Stimulated activated CD4-positive, alpha-beta T cell treated with anti-CD3 and anti-CD28 coated beads, Interleukin-15, amount 100 ng/mL, for 24 hours (primary cell): ENCODE measurements at regions not wholly inside any gene's neighbourhood (a gene's known extent, or its start where the extent isn't known, plus 50 kb on each side); places are given as distances from the start of the nearest gene placed in this dataset.

ENCODE experiments used
- DNase-seq: peaks from one replicate; pipeline ENCODE4 v3.0.0-alpha.2; 2020

GRCh38 chr1:170219163-170219562 is 73.4 kb downstream of the NTMT2 start:
- DNase-seq, result no peak

- DNase-seq, result no peak
Measured at GRCh38 chr1:170221031-170221430, 75.3 kb downstream of the NTMT2 start.

- no peak for DNase-seq
Measured at GRCh38 chr1:170221495-170221894, 75.7 kb downstream of the NTMT2 start.

GRCh38 chr1:170224469-170224868 is 78.7 kb downstream of the NTMT2 start:
- DNase-seq, result no peak

- no peak for DNase-seq
Measured at GRCh38 chr1:170225781-170226530, 80.2 kb downstream of the NTMT2 start.

GRCh38 chr1:170226767-170227166 is 81.0 kb downstream of the NTMT2 start:
- DNase-seq, result no peak

- DNase-seq, result no peak
Measured at GRCh38 chr1:170230323-170230722, 84.6 kb downstream of the NTMT2 start.

- no peak for DNase-seq
Measured at GRCh38 chr1:170231662-170232061, 85.9 kb downstream of the NTMT2 start.

- no peak for DNase-seq
Measured at GRCh38 chr1:170238704-170239391, 93.1 kb downstream of the NTMT2 start.

- no peak for DNase-seq
Measured at GRCh38 chr1:170239445-170239844, 93.7 kb downstream of the NTMT2 start.

- DNase-seq, result no peak
Measured at GRCh38 chr1:170240409-170240808, 94.7 kb downstream of the NTMT2 start.

GRCh38 chr1:170241266-170241851 is 95.6 kb downstream of the NTMT2 start:
- DNase-seq, result no peak

- no peak for DNase-seq
Measured at GRCh38 chr1:170247751-170248521, 102.2 kb downstream of the NTMT2 start.

- DNase-seq, result no peak
Measured at GRCh38 chr1:170250531-170251276, 104.9 kb downstream of the NTMT2 start.

GRCh38 chr1:170252851-170253579 is 107.3 kb downstream of the NTMT2 start:
- no peak for DNase-seq

GRCh38 chr1:170254371-170254770 is 108.6 kb downstream of the NTMT2 start:
- DNase-seq, result no peak

GRCh38 chr1:170261669-170262068 is 115.9 kb downstream of the NTMT2 start:
- DNase-seq, result no peak

GRCh38 chr1:170262276-170262939 is 116.6 kb downstream of the NTMT2 start:
- no peak for DNase-seq

- DNase-seq, result no peak
Measured at GRCh38 chr1:170265234-170265633, 119.5 kb downstream of the NTMT2 start.

GRCh38 chr1:170267317-170267716 is 121.6 kb downstream of the NTMT2 start:
- DNase-seq, result no peak

- no peak for DNase-seq
Measured at GRCh38 chr1:170271430-170272161, 125.8 kb downstream of the NTMT2 start.
